Esophagus muscularis mucosa (tissue), 4 donors: ENCODE measurements at regions not wholly inside any gene's neighbourhood (a gene's known extent, or its start where the extent isn't known, plus 50 kb on each side); places are given as distances from the start of the nearest gene placed in this dataset.

Experiments
- DNase-seq: peaks from one replicate; pipeline ENCODE4 v3.0.0-alpha.2; 2017; ENCODE audit errors: extremely low spot score
- H3K27ac ChIP-seq, 4 donors: fragments of 200-600 bp; sonication (generic); replicated peaks in 1 of 4; 1 replicate in 3 of 4; 2 replicates in 1 of 4; pipeline ENCODE4 v1.5.1; 2016 to 2019; ENCODE audit warnings: mild to moderate bottlenecking in 1 of 4
- H3K27me3 ChIP-seq, 4 donors: fragments of 200-600 bp; sonication (generic); one replicate each; pipeline versions ENCODE4 v1.5.1 to v1.6.0; 2016 to 2019
- H3K36me3 ChIP-seq, 4 donors: fragments of 200-600 bp; sonication (generic); one replicate each; pipeline ENCODE4 v1.5.1; 2016 to 2019
- H3K4me1 ChIP-seq, 4 donors: fragments of 200-600 bp; sonication (generic); one replicate each; pipeline ENCODE4 v1.5.1; 2016 to 2019
- H3K4me3 ChIP-seq, 4 donors: fragments of 200-600 bp; sonication (generic); 1 replicate in 2 of 4; 2 replicates in 2 of 4; pipeline ENCODE4 v1.5.1; 2016 to 2019; ENCODE audit warnings: mild to moderate bottlenecking in 4 of 4, moderate library complexity in 1 of 4
- H3K9me3 ChIP-seq, 4 donors: fragments of 200-600 bp; sonication (generic); 1 replicate in 3 of 4; 2 replicates in 1 of 4; pipeline ENCODE4 v1.5.1; 2016 to 2019
- CTCF ChIP-seq, 3 experiments: fragments of 200-600 bp in 2 of 3; fragments of 450-650 bp in 1 of 3; sonication (generic) in 2 of 3; IDR thresholded peaks; one replicate each; pipeline ENCODE4 v1.5.1; 2017 to 2019; ENCODE audit warnings: antibody characterized with exemption in 3 of 3, mild to moderate bottlenecking in 2 of 3, moderate library complexity in 1 of 3
- EP300 ChIP-seq: sonication (generic); formaldehyde crosslinking; IDR thresholded peaks from one replicate; pipeline ENCODE4 v1.6.1; 2017; ENCODE audit warnings: antibody characterized with exemption
- POLR2A ChIP-seq: fragments of 450-650 bp; IDR thresholded peaks from one replicate; pipeline ENCODE4 v1.6.1; 2017; ENCODE audit warnings: antibody characterized with exemption, moderate library complexity, mild to moderate bottlenecking, low read depth
- POLR2AphosphoS5 ChIP-seq, 2 donors: sonication (generic); formaldehyde crosslinking; IDR thresholded peaks; one replicate each; pipeline ENCODE4 v1.6.1; 2017; ENCODE audit warnings: antibody characterized with exemption in 2 of 2
- WGBS: methylation state at CpG from one replicate; pipeline ENCODE4 v1.1.5; 2018; 5-methylcytosine and 5-hydroxymethylcytosine counted together
- intact Hi-C: fragments of 100-400 bp; cut with DNase I; formaldehyde crosslinking; loops from one replicate; pipeline ENCODE4 v1.15.1; 2023

- Histone ChIP-seq H3K27me3 (no peaks in the 10 kb centered on the region), H3K36me3 (no peaks in the 10 kb centered on the region), H3K4me3 (no peak overlapping the region), H3K27ac (no peak overlapping the region), H3K9me3 (no peaks in the 10 kb centered on the region), H3K4me1 (no peaks in the 10 kb centered on the region)
- no peak for TF ChIP-seq POLR2AphosphoS5 (IDR thresholded peaks at IDR 0.05)
- no peak for TF ChIP-seq EP300
- TF ChIP-seq POLR2A = no peak
- TF ChIP-seq CTCF (IDR thresholded peaks at IDR 0.05) = no peak
- 33% methylated on average over 2 of the region's 2 CpGs for WGBS
- no peak for DNase-seq
- intact Hi-C loops = no loop called here
Measured at GRCh38 chr13:88908961-88909441, 1237.8 kb downstream of the SLITRK5 start.

GRCh38 chr13:88919970-88920628, 1248.9 kb downstream of the SLITRK5 start:
- TF ChIP-seq POLR2A = no peak
- TF ChIP-seq POLR2AphosphoS5 (IDR thresholded peaks at IDR 0.05) = no peak
- no peak for TF ChIP-seq EP300
- no peak for TF ChIP-seq CTCF (IDR thresholded peaks at IDR 0.05)
- DNase-seq = no peak

GRCh38 chr13:88925954-88926353, 1254.8 kb downstream of the SLITRK5 start:
- no peaks in the 10 kb centered on the region for H3K4me1 ChIP-seq
- no peaks in the 10 kb centered on the region for H3K9me3 ChIP-seq
- 87% methylated on average over 3 of the region's 3 CpGs for WGBS
- DNase-seq = no peak
- H3K36me3 ChIP-seq = no peaks in the 10 kb centered on the region
- H3K27me3 ChIP-seq = no peaks in the 10 kb centered on the region
- TF ChIP-seq EP300 (no peak), POLR2AphosphoS5 (IDR thresholded peaks at IDR 0.05) (no peak), POLR2A (no peak), CTCF (IDR thresholded peaks at IDR 0.05) (no peak)
- intact Hi-C loops = no loop called here
- H3K4me3 ChIP-seq = no peak overlapping the region
- no peak overlapping the region for H3K27ac ChIP-seq

More at GRCh38 chr13:88919970-88920628, 1248.9 kb downstream of the SLITRK5 start:
- intact Hi-C loops = no loop called here
- H3K36me3 ChIP-seq = no peaks in the 10 kb centered on the region
- 56% methylated on average over 3 of the region's 3 CpGs for WGBS
- no peak overlapping the region for H3K4me3 ChIP-seq
- no peaks in the 10 kb centered on the region for H3K9me3 ChIP-seq
- H3K4me1 ChIP-seq = no peaks in the 10 kb centered on the region
- H3K27ac ChIP-seq = no peak overlapping the region
- no peaks in the 10 kb centered on the region for H3K27me3 ChIP-seq

- TF ChIP-seq POLR2A (no peak), EP300 (no peak), CTCF (IDR thresholded peaks at IDR 0.05) (no peak), POLR2AphosphoS5 (IDR thresholded peaks at IDR 0.05) (no peak)
- Histone ChIP-seq H3K4me3 (no peak overlapping the region), H3K36me3 (no peaks in the 10 kb centered on the region), H3K4me1 (no peaks in the 10 kb centered on the region), H3K27ac (no peak overlapping the region), H3K27me3 (no peaks in the 10 kb centered on the region), H3K9me3 (no peaks in the 10 kb centered on the region)
- 93% methylated on average over 5 of the region's 5 CpGs for WGBS
- intact Hi-C loops = no loop called here
- DNase-seq = no peak
Measured at GRCh38 chr13:88926890-88927502, 1255.8 kb downstream of the SLITRK5 start.
